ENCODE measurements at regions not wholly inside any gene's neighbourhood (a gene's known extent, or its start where the extent isn't known, plus 50 kb on each side); places are given as distances from the start of the nearest gene placed in this dataset.

DNA sequence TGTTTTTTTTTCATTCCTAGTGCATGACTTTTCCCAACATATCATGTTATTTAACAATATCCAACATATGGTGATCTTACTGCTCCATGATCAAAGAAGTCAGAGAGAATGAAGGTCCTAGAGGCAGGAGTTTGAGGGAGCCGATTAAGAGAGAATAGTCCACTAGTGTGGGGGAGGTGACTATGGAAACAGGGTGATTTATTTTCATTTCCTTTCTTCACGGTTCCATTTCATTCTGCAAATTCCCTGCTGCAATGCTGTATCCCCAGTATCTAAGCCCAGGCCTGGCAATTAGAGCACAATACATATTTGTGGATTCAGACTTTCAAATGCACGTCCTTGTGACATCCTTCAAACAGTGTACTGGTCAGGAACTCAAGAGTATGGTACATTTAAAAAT is 91.4 kb downstream of the CD83 start:
- RAD21 ChIA-PET (ENCODE audit: low non-redundant PET in 1 of 2, low total read pairs in 2 of 2, uncharacterized antibody in 2 of 2, unreplicated experiment in 2 of 2), result no interaction called here
- intact Hi-C loops (cut with micrococcal nuclease), result no loop called here
- Histone ChIP-seq H3K27me3 (ENCODE audit: insufficient read depth, low read length) (no peaks in the 10 kb centered on the region), H4K20me1 (ENCODE audit: insufficient read depth) (no peaks in the 10 kb centered on the region), H3K9ac (ENCODE audit: low read length) (no peak overlapping the region), H2AFZ (ENCODE audit: low read depth, low read length, poor library complexity, severe bottlenecking) (no peak overlapping the region), H3K4me3 (replicated peaks in 1 of 2; ENCODE audit: low read depth in 1 of 2, low read length in 2 of 2) (no peak overlapping the region), H3K4me1 (ENCODE audit: control insufficient read depth in 1 of 2, insufficient read depth in 2 of 2, low read length in 2 of 2) (peaks cover 6 to 25% of the 10 kb centered on the region in 2 experiments), H3K4me2 (ENCODE audit: low read length) (no peak overlapping the region), H3K36me3 (ENCODE audit: control insufficient read depth in 1 of 2, insufficient read depth in 2 of 2, low read length in 2 of 2) (no peaks in the 10 kb centered on the region), H3K27ac (ENCODE audit: low read depth, low read length) (no peak overlapping the region), H3K79me2 (ENCODE audit: insufficient read depth, low read length) (no peaks in the 10 kb centered on the region), H3K9me3 (ENCODE audit: control insufficient read depth in 1 of 2, insufficient read depth in 1 of 2, low read depth in 1 of 2, low read length in 2 of 2) (no peaks in the 10 kb centered on the region), H3K9me2 (ENCODE audit: insufficient read depth) (no peaks in the 10 kb centered on the region)
- no TSS peak for BruUV-seq (replicated peaks)
- TF ChIP-seq SIN3A (IDR thresholded peaks at IDR 0.05; ENCODE audit: low read depth), result no peak
- TF ChIP-seq ELF1 (IDR thresholded peaks at IDR 0.05; ENCODE audit: borderline replicate concordance, low read depth), result no peak
- no peak for TF ChIP-seq EGR1 (IDR thresholded peaks at IDR 0.05; ENCODE audit: low read depth)
- no peak for TF ChIP-seq EZH2phosphoT487 (IDR thresholded peaks at IDR 0.05; ENCODE audit: borderline replicate concordance)
- no peak for TF ChIP-seq SRF (IDR thresholded peaks at IDR 0.05; ENCODE audit: low read depth)
- no peak for TF ChIP-seq SP1 (IDR thresholded peaks at IDR 0.05; ENCODE audit: low read depth)
- no peak for TF ChIP-seq ZFX (IDR thresholded peaks at IDR 0.05)
- TF ChIP-seq TCF7L2 (IDR thresholded peaks at IDR 0.05; ENCODE audit: borderline replicate concordance, extremely low read depth, insufficient read depth, insufficient read length), result no peak
- DNase-seq (ENCODE audit: low read depth, low spot score) (no peak), ATAC-seq (no peak)
- CTCF ChIA-PET, result no interaction called here
- POLR2A ChIA-PET, result no interaction called here

DNA sequence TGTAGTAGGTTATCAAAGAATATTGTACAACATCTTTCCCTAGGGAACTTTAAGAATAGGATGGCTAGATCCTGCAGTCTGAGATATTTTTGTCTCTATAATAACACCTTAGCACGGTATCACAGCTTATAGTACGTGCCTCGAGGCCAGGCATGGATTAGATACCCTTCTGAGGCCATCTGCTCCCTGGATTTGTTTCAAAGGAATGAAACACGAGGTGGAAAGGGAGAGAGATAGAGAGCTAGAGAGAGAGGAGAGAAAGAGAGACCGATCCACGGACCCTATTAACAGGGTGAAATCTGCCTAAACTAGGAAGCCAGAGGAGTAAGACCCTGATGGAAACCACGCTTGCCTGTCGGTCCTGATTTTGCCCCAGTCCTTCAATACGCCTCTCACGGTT is 92.5 kb downstream of the CD83 start:
- intact Hi-C loops (cut with micrococcal nuclease), result loop anchor here (2.0 to 10.0 kb wide), 6 partner anchors 297 to 1413 kb away; partner anchors contain the start of gene JARID2
- Histone ChIP-seq H3K79me2 (ENCODE audit: insufficient read depth, low read length) (no peaks in the 10 kb centered on the region), H3K4me1 (ENCODE audit: control insufficient read depth in 1 of 2, insufficient read depth in 2 of 2, low read length in 2 of 2) (peaks cover 6 to 25% of the 10 kb centered on the region in 2 experiments), H3K4me2 (ENCODE audit: low read length) (peak overlapping the region; percentile 97), H3K36me3 (ENCODE audit: control insufficient read depth in 1 of 2, insufficient read depth in 2 of 2, low read length in 2 of 2) (no peaks in the 10 kb centered on the region), H3K4me3 (replicated peaks in 1 of 2; ENCODE audit: low read depth in 1 of 2, low read length in 2 of 2) (peak overlapping the region; percentile 63 to 76), H3K9me3 (ENCODE audit: control insufficient read depth in 1 of 2, insufficient read depth in 1 of 2, low read depth in 1 of 2, low read length in 2 of 2) (no peaks in the 10 kb centered on the region), H3K9ac (ENCODE audit: low read length) (peak overlapping the region; percentile 78), H3K27ac (ENCODE audit: low read depth, low read length) (no peak overlapping the region), H3K27me3 (ENCODE audit: insufficient read depth, low read length) (no peaks in the 10 kb centered on the region), H3K9me2 (ENCODE audit: insufficient read depth) (no peaks in the 10 kb centered on the region), H4K20me1 (ENCODE audit: insufficient read depth) (no peaks in the 10 kb centered on the region), H2AFZ (ENCODE audit: low read depth, low read length, poor library complexity, severe bottlenecking) (no peak overlapping the region)
- ChIA-PET CTCF (no interaction called here), RAD21 (ENCODE audit: low non-redundant PET in 1 of 2, low total read pairs in 2 of 2, uncharacterized antibody in 2 of 2, unreplicated experiment in 2 of 2) (interaction anchor here in 1 of 2 experiments (0.6 kb wide), 1 partner anchor 61 kb away, joined by 5 read pairs; no protein-coding TSS in a partner anchor), POLR2A (no interaction called here)
- TF ChIP-seq RAD21 (IDR thresholded peaks at IDR 0.05; ENCODE audit: low read depth) (no peak), CEBPB (IDR thresholded peaks at IDR 0.05; ENCODE audit: low read depth) (no peak)
- DNase-seq (ENCODE audit: low read depth, low spot score) (no peak), ATAC-seq (no peak)
- no TSS peak for BruUV-seq (replicated peaks)

Measured in HCT116 (cell line).